HG03066 (cell line): ENCODE measurements at regions not wholly inside any gene's neighbourhood (a gene's known extent, or its start where the extent isn't known, plus 50 kb on each side); places are given as distances from the start of the nearest gene placed in this dataset.

Experiments
- ATAC-seq: cut with Tn5 transposase; IDR thresholded peaks from one replicate; pipeline ENCODE4 v1.9.1; 2021; ENCODE audit warnings: low read depth; ENCODE audit not compliant: unreplicated experiment

DNA sequence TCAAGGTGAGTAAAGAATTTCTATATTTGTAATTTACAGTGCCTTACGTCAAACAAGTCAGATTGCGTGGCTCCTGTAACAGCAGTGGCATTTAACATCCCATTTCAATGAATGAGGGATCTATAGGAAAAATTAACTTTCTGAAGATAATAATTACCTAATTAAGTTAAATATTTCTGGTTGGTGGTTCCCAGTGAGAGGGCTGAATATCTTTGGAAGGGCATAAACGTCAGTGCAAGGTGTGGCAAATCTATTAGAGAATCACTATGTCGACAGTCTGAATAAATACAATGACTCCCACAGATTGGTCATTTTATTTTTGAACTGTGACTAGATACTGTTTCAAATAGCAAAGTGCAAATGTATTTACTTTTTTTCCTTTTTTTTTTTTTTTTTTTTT, 80.0 kb downstream of the S1PR1 start:
- ATAC-seq: no peak

DNA sequence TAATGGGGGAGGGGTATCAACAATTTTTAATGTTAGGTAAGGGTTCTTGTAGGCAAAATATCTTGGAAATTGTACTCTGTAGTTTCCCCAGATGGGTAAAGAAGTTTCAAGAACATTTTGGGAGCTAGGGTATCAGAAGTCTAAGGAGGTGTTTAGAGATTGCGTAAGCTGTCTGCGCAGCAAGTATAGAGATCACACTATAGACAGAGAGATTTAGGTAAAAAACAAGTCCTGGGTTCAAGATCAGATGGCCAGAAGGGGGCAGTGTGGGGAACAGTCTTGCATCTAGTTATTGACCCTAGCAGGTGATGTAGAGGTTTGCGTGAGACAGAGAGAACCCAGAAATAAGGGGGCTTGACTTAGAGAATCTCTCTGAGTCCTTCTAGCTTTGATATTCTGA, 80.8 kb downstream of the S1PR1 start:
- ATAC-seq: no peak

DNA sequence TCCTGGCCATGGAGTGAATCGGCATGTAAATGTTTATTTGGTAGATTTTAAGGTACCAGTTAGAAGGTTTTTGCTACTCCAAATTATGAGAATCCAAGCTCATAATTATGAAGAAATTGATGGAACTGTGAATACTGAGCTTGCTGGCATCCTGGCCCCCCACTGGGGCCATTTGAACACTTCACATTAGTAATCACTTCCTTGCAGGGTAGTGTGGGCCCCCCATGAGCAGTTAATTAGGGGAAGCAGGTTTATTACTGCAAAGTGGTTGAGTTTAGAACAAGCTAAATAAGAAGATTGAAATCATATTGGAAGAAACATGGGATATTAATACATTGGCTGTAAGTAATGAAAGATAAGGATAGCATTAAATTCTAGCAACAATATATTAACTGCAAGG, 86.7 kb downstream of the S1PR1 start:
- ATAC-seq: no peak

DNA sequence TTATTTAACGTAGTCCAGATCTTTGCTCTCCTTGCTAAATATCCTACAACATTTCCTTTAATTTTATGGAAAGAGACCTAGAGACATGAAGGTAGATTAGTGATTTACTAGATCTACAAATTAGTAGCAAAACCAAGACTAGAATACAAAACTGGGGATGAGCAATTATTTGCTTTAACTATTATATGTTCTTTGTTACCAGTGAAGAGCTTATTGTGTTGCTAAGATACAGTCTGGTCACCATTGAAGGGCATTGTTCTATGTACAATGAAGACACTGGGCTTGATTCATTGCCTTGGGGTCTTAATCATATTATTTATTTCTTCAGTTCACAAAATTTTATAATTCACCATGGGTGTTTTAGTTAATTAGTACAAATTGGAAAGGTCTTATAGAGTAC, 88.3 kb downstream of the S1PR1 start:
- ATAC-seq: no peak

DNA sequence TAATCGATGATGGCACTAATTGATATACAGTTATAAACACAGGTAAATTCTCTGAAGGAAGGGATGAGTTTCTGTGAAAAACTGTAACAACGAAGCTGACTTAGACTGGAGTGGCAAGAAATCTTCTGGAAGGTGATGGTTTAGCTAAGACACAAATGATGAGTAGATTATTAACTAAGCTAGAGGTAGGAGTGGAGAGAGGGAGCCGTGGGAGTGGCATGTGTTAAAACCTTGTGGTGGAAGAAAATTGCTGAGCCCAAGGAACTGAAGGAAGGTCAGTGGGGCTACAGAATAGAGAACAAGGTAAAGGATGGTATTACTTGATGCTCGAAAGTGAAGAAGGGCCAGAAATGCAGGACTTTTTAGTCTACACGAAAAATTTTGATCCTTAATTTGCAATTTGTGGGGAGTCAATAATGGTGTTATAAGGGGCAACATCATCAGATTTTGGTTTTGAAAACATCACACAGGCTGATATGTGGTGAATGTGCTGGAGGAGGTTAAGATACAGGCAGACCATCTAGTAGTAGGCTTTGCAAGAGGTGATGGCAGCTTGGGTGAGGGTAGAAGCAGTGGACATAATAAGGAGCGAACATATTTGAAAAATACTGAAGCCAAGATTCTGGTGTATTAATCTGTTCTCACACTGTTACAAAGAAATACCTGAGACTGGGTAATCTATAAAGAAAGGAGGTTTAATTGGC, 93.8 kb downstream of the S1PR1 start:
- no peak for ATAC-seq

DNA sequence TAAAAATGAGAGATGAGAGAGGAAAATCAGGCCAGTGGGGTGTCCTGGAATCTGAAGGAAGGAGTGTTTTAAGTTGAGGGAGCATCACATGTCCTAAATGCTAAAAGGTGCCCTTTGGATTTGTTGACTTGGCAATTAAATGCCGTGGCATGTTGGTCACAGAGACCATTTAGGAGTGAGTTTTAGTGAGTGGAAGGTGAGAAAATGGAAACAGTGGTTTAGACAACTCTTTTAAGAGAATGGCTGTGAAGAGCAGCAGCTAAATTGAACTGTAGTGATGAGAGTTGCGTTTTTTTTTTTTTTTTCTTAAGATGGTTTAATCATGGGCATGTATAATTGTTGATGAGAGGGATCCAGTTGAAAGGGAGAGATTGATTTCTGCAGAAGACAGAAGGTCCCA, 95.0 kb downstream of the S1PR1 start:
- ATAC-seq: no peak

DNA sequence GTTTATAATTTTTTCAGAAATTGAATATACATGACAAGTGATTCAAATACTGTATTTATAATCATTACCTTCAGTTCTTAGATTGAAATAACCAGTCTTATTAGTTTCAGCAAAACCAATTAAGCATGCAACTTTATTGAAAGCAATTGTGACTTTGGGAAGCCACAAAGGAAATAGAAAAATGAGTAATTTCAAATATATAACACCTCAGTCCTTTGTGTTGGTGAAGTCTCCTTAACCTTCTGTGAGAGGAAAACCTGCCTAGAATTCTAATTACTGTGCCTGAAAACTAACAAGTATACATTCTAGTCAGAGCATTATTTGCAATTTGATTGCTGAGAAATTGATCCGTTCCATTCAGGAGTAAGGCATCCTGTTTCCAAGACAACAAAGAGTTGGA, 95.8 kb downstream of the S1PR1 start:
- ATAC-seq: no peak

DNA sequence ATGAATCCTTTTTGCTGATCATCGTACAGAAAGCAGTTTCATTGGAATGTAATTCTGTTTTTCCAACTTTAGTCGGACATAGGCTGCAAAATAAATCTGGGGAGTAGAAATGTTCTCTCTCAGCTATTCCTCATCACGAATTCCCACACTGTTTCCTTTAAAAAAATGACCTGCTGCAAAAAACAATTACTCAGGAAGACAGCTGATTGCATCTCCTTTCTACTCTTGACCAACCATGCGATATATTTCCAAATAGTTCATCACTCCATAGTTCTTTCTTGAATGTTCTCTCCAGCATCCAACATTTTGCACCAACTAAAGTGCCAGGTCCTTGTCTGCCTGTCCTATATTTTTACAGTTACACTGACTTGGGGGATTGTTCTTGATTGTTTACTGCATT, 96.4 kb downstream of the S1PR1 start:
- ATAC-seq: no peak

DNA sequence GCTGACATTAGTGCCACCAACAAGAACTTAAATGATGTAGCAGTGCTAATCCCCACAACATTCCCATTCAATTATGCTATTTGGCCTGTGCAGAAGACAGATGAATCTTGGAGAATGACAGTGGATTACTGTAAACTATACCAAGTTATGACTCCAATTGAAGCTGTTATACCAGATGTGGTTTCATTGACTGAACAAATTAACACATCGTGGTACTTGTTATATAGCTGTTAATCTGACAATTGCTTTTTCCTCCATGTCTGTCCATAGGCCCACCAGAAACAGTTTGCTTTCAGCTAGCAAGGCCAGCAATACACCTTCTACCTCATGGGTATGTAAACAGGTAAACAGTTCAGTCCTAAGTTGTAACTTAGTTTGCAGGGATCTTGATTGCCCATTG, 101.1 kb downstream of the S1PR1 start:
- ATAC-seq: no peak

DNA sequence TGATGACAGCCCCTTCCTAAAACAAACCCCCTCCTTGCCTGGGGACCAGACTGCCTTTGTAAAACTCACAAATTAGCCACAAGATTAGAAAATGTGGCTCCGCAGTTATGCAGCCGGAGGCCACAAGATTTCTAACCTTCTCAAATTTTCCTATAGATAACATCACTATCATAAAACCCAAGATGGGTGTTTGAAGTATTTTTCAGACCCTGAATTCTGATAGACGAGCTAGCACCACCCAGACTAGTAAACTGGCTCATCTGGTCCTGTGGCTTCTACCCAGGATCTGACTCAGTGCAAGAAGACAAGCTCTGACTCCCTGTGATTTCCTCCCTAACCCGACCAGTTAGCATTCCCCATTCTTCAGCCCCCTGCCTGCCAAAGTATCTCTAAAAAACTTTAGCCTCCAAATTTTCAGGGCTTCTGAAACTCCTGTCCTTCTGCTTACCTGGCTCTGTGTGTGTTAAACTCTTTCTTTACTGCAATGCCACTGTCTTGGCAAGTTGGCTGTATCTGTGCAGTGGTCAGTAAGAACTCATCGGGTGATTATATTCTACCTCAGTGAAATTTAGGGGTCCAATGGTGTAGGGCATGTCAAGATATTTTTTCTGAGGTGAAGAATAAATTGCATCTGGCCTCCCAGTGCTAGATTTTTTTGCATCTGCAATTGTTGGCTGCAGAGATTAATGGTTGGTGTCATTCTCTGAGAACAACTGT, 102.1 kb downstream of the S1PR1 start:
- no peak for ATAC-seq

DNA sequence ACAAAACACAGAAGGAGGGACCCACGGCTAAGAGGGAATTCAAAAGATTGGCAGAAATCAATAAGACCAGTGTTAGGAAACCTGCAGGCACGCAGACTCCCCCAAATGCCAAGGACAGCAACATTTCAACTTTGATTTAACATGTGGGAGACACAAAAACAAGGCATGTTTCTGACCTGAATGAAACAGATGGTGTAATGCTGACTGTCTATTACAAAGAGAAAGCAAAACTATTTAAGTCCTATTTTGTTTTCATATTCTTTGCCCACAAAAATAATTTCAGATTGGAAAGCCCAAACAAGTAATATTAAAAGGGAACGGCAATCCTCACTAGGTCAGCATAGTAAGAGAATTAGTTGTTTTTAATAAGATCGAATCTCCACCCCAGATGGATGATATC, 107.9 kb downstream of the S1PR1 start:
- no peak for ATAC-seq

DNA sequence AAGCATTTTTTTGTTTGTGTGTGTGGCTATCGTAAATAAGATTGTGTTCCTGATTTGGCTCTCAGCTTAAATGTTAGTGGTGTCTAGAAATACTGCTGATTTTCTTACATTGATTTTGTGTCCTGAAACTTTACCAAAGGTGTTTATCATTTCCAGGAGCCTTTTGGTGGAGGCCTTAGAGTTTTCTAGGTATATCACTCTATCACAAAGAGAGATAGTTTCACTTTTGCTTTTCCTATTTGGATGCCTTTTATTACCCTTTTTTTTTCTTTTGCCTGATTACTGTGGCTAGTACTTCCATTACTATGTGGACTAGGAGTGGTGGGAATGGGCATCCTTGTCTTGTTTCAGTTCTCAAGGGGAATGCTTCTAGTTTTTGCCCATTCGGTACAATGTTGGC, 109.6 kb downstream of the S1PR1 start:
- no peak for ATAC-seq

DNA sequence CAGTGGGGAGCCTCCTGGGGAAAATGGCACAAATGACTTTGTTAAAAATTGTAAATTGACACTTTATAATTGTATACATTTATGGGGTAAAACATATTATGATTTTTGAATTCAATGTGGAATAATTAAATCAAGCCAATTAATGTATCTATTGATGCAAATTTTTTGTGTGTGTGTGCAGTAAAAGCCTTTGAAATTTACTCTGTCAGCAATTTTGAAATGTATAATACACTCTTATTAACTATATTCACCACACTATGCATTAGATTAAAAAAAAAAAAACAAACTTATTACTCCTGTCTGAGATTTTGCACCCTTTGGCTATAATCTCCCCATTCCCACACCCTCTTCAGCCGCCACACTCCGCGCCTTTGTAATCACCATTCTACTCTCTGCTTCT, 119.2 kb downstream of the S1PR1 start:
- ATAC-seq: no peak

DNA sequence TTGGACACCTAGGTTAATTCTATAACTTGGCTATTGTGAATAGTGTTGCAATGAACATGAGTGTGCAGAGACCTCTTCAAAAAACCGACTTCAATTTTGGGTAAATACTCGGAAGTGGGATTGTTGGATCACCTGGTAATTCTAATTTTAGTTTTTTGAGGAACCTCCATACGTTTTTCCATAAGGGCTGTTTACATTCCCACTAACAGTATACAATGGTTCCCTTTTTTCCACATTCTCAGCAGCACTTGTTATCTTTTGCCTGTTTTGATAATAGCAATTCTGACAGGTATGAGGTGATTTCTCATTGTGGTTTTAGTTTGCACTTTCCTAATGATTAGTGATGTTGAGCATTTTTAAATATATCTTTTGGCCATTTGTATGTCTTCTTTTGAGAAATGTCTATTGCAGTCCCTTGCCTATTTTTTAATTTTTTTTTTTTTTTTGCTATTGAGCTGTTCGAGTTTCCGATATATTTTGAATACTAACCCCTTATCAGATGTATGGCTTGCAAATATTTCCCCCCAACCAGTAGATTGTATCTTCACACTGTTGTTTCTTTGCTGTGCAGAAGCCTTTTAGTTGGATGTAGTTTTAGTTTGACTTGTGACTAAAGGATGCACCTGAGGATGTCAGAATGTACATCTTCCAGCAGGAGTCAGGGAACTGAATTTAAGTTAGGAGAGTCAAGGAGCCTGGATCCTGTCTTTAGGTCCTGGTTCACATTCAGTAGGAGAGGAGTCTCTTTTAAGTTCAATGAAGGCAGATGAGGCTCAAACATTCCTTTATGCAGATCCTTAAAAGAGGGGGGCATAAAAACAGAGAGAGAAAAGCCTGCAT, 120.0 kb downstream of the S1PR1 start:
- ATAC-seq: no peak

DNA sequence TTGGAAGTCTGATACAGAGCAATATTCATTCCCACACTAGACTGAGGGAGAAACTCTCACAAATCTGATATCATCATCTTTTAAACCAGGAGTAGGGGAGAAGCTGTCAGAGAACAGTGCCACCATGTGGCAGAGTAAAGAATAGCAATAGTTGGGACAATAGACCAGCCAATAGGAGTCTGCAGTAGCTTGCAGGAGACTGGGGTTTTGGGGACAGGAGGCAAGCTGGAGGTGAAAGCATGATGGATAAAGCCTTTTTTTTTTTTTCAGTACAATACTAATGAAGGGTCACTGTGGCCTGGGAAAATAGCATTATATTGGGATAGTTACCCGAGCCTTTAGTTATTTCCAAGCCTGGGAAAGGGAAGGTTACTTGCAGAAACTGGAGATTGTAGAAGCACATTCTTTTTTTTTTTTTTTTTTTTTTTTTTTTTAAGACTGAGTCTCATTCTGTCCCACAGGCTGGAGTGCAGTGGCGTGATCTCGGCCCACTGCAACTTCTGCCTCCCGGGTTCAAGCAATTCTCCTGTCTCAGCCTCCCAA, 120.7 kb downstream of the S1PR1 start:
- ATAC-seq: peak; percentile 98

DNA sequence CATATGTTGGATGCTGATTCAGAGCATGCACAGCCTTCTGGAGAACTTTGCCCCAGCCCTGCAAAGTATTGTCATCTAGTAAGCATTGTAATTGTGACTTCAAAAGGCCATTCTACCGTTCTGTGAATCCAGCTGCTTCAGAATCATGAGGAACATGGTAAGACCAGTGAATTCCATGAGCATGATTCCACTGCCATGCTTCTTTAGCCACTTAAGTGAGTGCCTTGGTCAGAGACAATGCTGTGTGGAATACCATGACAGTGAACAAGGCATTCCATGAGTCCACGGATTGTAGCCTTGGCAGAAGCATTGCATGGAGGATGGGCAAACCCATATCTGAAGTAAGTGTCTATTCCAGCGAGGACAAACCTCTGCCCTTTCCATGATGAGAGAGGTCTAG, 123.7 kb downstream of the S1PR1 start:
- no peak for ATAC-seq

DNA sequence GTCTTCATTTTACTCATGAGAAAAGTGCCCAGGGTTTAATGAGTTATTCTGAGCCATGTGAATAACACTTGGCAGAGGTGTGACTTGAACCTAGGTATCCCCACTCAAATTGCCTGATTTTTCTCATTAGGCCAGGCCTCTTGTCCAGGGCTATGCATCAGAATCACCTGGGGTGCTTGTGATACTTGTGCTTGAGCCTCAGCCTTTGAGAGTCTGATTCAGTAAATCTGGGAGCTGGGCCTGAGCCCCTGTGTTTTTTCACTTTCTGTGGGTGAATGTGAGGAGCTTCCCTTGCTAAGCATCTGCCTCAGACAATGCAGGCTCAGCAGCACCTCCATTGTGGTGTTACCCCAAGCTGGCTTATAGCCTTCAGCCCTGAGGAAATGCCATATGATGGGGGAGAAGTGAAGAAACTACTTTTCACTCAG, 127.1 kb downstream of the S1PR1 start:
- ATAC-seq: no peak

DNA sequence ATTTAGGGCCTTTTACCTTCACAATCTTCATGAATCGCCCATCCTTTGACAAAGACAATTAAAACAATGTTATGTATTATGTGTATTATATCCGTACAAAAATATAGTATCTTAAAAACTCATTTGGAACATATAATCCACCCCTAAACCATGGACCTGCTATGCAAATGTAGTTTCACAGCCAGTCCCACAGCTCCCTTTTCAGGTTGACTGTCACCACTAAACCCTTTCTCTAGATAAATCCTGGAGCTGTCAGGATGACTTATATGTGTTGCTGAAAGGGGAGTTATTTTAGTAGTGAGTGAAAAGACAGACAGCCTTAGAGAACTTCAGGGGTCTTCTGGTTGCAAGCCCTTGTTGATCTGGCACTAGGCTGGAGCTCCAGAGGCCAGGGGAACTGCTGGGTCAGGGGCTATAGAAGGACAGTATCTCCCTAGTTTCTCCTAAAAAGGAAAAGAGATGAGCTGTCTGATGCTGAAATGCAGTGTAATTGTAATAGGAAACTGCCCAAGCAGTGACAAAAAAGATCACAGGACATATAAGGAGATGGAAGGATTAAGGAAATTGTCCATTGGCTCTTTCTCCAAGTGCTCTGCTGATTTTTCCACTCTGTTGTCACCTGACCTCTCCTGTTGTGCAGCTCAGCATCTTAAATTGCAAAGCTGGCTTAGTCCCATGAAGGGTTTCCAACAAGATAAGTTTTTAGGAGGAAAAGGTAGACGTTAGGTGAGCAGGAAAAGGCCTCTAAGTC, 127.7 kb downstream of the S1PR1 start:
- ATAC-seq: no peak

DNA sequence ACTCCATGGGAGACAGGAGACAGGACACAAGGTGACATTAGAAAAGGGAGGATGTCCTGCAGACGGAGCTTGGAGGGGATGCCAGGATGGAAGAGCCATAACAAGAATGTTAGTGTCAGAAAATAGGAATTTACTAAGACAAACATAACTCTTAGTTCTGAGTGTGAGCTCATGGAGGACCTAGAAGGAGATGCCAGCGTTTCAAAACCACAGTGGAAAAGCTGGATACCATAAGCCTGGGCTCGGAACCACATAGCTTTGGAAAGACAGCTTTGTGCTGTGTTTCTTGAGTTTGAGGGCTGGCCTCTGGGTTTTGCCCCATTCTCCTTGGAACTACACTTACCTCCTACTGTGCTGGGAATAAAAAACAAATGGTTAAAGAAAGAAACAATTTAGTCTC, 128.4 kb downstream of the S1PR1 start:
- no peak for ATAC-seq

DNA sequence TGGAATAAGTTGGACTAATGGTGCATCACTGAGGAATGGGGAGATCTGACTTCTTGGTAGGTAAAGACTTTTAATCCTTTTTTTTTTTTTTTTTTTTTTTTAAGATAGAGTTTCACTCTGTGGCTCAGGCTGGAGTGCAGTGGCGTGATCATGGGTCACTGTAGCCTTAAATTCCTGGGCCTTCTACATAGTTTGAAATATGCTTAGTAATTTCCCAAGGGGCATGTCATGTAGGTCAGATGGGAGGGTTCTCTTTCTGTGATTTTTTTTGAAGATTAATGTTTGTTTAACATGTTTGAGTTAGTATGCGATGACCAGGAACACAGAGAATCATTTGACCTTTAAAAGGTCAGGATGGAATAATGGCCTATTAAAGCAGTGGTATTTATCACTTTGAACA, 129.1 kb downstream of the S1PR1 start:
- ATAC-seq: no peak
